Caki2 (cell line): ENCODE measurements at regions not wholly inside any gene's neighbourhood (a gene's known extent, or its start where the extent isn't known, plus 50 kb on each side); places are given as distances from the start of the nearest gene placed in this dataset.
"Not testable (repeated sequence)": the region's sequence is repeated elsewhere in the genome, so short reads cannot be mapped to it uniquely, and the experiment has no call there.

ENCODE experiments used
- DNase-seq: peaks from one replicate; pipeline ENCODE4 v3.0.0-alpha.2; 2015; ENCODE audit warnings: low read depth
- in situ Hi-C: cut with HindIII; loops from 2 replicates; pipeline ENCODE4 v1.10.0; 2016; ENCODE audit warnings: low sequenced_read_pairs, low pct_unique_long_range_greater_than_20kb, mixed read lengths

GRCh38 chr5:109551234-109551633, 138.5 kb upstream of the MAN2A1 start:
- in situ Hi-C loops = not testable (repeated sequence)

GRCh38 chr5:109550077-109550476, 139.7 kb upstream of the MAN2A1 start:
- in situ Hi-C loops = no loop called here
- no peak for DNase-seq

More at GRCh38 chr5:109551234-109551633, 138.5 kb upstream of the MAN2A1 start:
- not testable (repeated sequence) for DNase-seq

DNA sequence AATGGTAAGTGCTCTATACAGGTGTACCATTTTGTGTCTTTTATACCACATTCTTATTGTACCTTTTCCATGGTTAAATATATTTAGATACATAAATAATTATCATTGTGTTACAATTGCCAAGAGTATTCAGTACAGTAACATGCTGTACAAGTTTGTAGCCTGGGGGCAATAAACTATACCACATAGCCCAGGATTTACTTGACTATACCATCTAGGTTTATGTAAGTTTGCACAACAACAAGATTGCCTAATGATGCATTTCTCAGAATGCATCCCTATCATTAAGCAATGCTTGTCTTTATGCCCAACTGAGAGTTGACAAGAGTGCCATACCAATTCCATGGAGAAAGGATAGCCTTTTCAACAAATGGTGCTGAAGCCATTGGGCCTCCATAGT, 136.7 kb upstream of the PJA2 start:
- in situ Hi-C loops = no loop called here
- no peak for DNase-seq

DNA sequence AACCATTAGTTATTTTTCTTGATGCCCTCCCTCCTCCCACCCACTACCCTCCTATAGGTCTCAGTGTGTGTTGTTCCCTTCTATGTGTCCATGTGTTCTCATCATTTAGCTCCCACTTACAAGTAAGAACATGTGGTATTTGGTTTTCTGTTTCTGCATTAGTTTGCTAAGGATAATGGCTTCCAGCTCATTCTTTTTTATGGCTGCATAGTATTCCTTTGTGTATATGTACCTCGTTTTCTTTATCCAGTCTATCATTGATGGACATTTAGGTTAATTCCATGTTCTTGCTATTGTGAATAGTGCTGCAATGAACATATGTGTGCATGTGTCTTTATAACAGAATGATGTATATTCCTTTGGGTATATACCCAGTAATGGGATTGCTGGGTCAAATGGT, 135.1 kb upstream of the PJA2 start:
- DNase-seq, in situ Hi-C loops: not testable (repeated sequence)

DNA sequence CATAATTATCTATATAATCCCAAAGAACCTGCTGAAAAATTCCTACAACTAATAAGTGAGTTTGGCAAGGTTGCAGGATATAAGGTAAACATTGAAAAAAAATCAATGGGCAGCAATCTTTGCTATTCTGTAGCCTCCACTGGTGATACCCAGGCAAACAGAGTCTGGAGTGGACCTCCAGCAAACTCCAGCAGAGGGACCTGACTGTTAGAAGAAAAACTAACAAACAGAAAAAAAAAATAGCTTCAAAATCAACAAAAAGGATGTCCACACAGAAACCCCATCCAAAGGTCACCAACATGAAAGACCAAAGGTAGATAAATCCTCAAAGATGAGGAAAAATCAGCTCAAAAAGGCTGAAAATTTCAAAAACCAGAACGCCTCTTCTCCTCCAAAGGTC, 128.9 kb upstream of the PJA2 start:
- DNase-seq, in situ Hi-C loops: not testable (repeated sequence)

DNA sequence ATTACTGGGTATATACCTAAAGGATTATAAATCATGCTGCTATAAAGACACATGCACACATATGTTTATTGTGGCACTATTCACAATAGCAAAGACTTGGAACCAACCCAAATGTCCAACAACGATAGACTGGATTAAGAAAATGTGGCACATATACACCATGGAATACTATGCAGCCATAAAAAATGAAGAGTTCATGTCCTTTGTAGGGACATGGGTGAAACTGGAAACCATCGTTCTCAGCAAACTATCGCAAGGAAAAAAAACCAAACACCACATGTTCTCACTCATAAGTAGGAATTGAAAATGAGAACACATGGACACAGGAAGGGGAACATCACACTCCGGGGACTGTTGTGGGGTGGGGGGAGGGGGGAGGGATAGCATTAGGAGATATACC, 125.3 kb upstream of the PJA2 start:
- DNase-seq, in situ Hi-C loops: not testable (repeated sequence)

DNA sequence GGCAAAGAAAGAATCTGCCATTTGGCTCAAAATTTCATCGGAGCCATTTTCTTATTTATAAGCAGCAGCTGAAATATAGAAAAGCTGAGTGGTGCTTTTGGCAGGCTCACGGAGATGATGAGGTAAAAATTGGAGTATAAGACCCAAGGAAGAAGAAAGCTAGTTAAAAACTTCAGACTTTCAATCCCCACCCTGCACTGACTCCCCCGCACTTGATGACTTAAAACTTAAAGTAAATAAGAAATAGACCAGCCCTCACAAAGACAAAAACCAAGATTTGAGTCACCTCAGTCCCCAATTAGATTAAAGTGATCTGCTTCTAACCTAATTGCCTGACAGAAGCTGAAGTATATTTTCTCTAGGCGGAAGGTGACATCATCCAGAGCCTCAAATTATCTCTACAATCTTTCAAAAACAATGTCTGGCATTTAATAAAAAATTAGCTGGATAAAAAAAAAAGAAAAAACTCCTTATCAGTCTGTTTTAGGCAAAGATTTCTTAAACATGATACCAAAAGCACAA, 124.0 kb upstream of the PJA2 start:
- in situ Hi-C loops = no loop called here
- no peak for DNase-seq

GRCh38 chr5:109532773-109533364, 123.1 kb upstream of the PJA2 start:
- no peak for DNase-seq
- in situ Hi-C loops = no loop called here

- in situ Hi-C loops = no loop called here
- no peak for DNase-seq
Observed at GRCh38 chr5:109531262-109531661, 121.5 kb upstream of the PJA2 start.

DNA sequence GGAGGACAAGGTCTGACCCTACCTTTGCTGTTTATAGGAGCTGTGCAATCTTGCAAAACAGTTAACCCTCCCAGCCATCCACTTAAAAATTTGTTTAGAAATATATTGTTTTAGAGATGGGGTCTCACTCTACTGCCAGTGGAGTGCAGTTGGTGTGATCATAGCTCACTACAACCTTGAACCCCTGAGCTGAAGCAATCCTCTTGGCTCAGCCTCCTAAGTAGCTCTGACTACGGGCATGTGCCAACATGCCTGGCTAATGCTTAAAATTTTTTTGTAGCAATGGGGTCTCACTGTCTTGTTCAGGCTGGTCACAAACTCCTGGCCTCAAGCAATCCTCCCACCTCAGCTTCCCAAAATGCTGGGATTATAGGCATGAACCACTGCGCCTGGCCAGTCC, 120.2 kb upstream of the PJA2 start:
- no peak for DNase-seq
- in situ Hi-C loops = no loop called here

GRCh38 chr5:109529520-109529919, 119.7 kb upstream of the PJA2 start:
- in situ Hi-C loops = no loop called here
- DNase-seq = no peak

DNA sequence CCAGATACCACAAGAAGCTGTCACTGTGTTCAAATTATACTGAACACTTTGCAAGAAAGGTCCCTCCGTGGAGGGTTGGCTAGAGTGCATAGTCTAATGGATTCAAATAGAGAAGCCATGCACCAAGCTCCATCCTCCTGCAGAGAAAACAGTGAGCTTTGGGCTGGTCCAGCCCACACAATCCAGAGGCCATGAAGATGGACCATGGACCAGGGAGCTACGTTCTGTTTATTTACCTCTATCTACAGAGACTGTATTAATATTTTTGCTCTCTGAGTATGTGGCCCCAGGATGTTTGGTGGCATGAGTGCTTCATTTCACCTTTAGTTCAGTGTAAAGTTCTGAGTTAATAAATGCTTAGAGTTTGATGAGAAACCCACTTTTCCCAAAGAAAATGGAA, 114.8 kb upstream of the PJA2 start:
- in situ Hi-C loops = no loop called here
- no peak for DNase-seq

DNA sequence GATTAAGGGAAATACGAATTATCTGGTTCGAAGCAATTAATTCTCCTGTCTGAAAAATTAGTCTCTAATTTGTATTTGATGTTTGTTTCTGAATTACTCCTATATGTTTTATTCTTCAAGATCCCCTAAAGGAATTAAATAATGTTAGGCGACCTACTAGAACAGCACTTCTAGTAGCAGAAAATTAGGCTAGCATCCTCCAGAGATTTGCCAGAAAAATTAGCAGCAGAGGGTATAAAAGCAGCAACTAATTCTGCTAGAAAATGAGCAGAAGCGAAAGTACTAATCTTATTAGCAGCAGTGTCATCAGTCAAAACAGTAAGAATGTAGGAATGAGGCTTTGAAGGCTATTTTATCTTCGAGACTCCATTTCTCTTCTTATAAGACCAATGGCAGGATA, 114.3 kb upstream of the PJA2 start:
- in situ Hi-C loops = no loop called here
- DNase-seq = no peak

DNA sequence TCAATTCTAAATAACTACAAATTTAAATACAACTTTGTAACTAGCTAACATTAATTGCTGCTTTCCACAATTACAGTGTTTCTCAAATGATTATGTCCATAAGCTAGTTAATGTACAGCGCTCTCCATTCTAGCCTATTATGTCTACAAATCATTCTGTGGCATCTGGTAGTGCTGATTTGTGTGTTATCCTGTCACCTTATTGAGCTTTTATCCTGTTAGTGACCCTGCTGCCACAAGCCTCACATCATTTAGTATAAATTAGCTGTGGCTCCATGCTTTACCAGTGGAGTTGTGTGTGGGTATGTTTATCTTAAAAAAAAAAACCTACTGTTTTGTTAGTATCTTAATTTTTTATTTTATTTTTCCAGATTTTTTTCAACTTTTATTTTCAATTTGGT, 112.6 kb upstream of the PJA2 start:
- in situ Hi-C loops = no loop called here

DNA sequence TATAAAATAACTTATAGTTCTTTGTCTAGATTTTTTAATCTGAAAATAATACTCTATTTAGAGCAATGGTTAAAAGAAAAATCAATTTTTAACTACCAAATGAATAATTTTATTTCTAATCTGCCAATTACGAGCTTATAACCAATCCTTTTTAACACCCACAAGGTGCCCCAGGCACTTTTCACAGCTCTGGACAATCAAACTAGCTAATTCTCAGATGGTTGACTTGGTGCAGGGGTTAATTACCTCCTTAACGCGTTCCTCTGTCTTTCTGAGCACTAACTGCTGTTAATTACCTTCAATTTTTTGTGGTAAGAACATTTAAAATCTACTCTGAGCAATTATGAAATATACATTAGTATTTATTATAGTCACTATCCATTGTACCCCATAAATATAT, 109.6 kb upstream of the PJA2 start:
- no peak for DNase-seq
- in situ Hi-C loops = no loop called here

More for the DNA sequence above, 112.6 kb upstream of the PJA2 start:
- no peak for DNase-seq

- in situ Hi-C loops = no loop called here
- no peak for DNase-seq
Observed at GRCh38 chr5:109516390-109516789, 106.6 kb upstream of the PJA2 start.

- in situ Hi-C loops = no loop called here
- no peak for DNase-seq
Observed at GRCh38 chr5:109511980-109512734, 102.4 kb upstream of the PJA2 start.

DNA sequence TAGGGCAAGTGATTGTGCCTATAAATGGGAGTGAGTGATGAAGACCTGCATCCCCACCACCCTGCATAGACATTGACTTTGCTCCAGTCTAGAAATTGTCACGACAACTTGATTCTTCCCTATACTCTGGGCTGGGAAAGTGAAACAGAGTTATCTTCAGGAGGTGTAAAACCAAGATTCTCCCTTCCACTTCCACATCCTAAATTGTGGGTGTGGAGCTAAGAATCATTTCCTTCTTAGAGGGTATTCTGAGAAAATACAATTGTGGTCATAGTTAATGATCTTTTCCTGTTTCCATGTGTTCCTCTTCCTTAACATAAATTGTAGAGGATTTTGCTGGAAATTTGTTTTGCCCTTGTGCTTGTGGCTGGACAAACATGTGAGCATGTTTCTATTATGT, 96.8 kb upstream of the PJA2 start:
- DNase-seq = no peak
- in situ Hi-C loops = no loop called here

DNA sequence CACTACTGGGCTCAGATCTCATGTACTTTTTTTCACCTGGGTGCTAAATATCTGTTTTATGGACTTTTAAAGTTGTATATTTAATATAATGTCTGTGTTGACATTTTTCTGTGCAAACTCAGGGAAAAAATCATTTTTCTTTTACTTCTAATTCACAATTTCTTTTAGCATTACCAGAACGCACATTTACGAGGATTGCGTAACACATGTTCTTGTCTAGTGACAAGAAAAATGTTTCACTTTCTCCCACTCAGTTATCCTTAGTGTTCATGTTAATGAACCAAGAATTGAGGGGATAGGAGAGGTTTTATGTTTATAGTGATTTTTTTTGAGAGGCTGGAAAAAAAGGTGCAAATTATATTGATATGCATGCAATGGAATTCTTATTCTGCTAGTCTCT, 86.3 kb upstream of the PJA2 start:
- no peak for DNase-seq
- in situ Hi-C loops = no loop called here
